Activated T-helper 17 cell treated with anti-CD3 and anti-CD28 coated beads, Interleukin-2, amount 50 U/mL, for 72 hours (primary cell): ENCODE measurements at regions not wholly inside any gene's neighbourhood (a gene's known extent, or its start where the extent isn't known, plus 50 kb on each side); places are given as distances from the start of the nearest gene placed in this dataset.
"Not testable (repeated sequence)": the region's sequence is repeated elsewhere in the genome, so short reads cannot be mapped to it uniquely, and the experiment has no call there.

Experiments used
- ATAC-seq: fragments of 150-1000 bp; cut with Tn5 transposase; replicated peaks from 2 replicates; pipeline ENCODE4 v1.10.0; 2021; ENCODE audit warnings: mild to moderate bottlenecking, moderate library complexity
- H3K27ac Mint-ChIP-seq: one replicate; pipeline ENCODE4 v1.8.0; 2022; ENCODE audit warnings: mixed read lengths
- H3K27me3 Mint-ChIP-seq: one replicate; pipeline ENCODE4 v1.8.0; 2022; ENCODE audit warnings: mixed read lengths
- H3K36me3 Mint-ChIP-seq: one replicate; pipeline ENCODE4 v1.8.0; 2022; ENCODE audit warnings: low read depth, mild to moderate bottlenecking, mixed read lengths
- H3K4me1 Mint-ChIP-seq: one replicate; pipeline ENCODE4 v1.8.0; 2022; ENCODE audit warnings: mixed read lengths
- H3K4me3 Mint-ChIP-seq: one replicate; pipeline ENCODE4 v1.8.0; 2022; ENCODE audit warnings: mild to moderate bottlenecking, mixed read lengths
- H3K9me3 Mint-ChIP-seq: one replicate; pipeline ENCODE4 v1.8.0; 2022; ENCODE audit warnings: mixed read lengths

- Mint-ChIP-seq H3K27ac (no peak overlapping the region), H3K27me3 (peaks cover 14% of the 10 kb centered on the region), H3K4me3 (no peak overlapping the region), H3K4me1 (no peaks in the 10 kb centered on the region), H3K9me3 (no peaks in the 10 kb centered on the region), H3K36me3 (no peaks in the 10 kb centered on the region)
- ATAC-seq: no peak
Measured at GRCh38 chr21:26282058-26282457, 111.5 kb upstream of the APP start.

- peaks cover 14% of the 10 kb centered on the region for H3K27me3 Mint-ChIP-seq
- H3K27ac Mint-ChIP-seq: no peak overlapping the region
- H3K4me1 Mint-ChIP-seq: no peaks in the 10 kb centered on the region
- no peak for ATAC-seq
- no peaks in the 10 kb centered on the region for H3K36me3 Mint-ChIP-seq
- H3K4me3 Mint-ChIP-seq: no peak overlapping the region
- no peaks in the 10 kb centered on the region for H3K9me3 Mint-ChIP-seq
Measured at GRCh38 chr21:26281506-26281905, 110.9 kb upstream of the APP start.

GRCh38 chr21:26280775-26281174 lies 110.2 kb upstream of the APP start:
- H3K4me3 Mint-ChIP-seq: no peak overlapping the region

GRCh38 chr21:26280148-26280547 lies 109.6 kb upstream of the APP start:
- H3K27ac Mint-ChIP-seq: no peak overlapping the region
- no peaks in the 10 kb centered on the region for H3K4me1 Mint-ChIP-seq
- H3K36me3 Mint-ChIP-seq: no peaks in the 10 kb centered on the region
- no peaks in the 10 kb centered on the region for H3K9me3 Mint-ChIP-seq
- no peak for ATAC-seq
- H3K4me3 Mint-ChIP-seq: no peak overlapping the region
- peaks cover 14% of the 10 kb centered on the region for H3K27me3 Mint-ChIP-seq

More at GRCh38 chr21:26280775-26281174, 110.2 kb upstream of the APP start:
- Mint-ChIP-seq H3K27ac (no peak overlapping the region), H3K9me3 (no peaks in the 10 kb centered on the region), H3K4me1 (no peaks in the 10 kb centered on the region), H3K36me3 (no peaks in the 10 kb centered on the region), H3K27me3 (peaks cover 14% of the 10 kb centered on the region)
- ATAC-seq: no peak

GRCh38 chr21:26275801-26276200 lies 105.2 kb upstream of the APP start:
- ATAC-seq: no peak
- Mint-ChIP-seq H3K4me1 (no peaks in the 10 kb centered on the region), H3K27ac (no peak overlapping the region), H3K9me3 (peaks cover 28% of the 10 kb centered on the region), H3K27me3 (peaks cover 12% of the 10 kb centered on the region), H3K4me3 (no peak overlapping the region), H3K36me3 (no peaks in the 10 kb centered on the region)

GRCh38 chr21:26273686-26274313 lies 103.2 kb upstream of the APP start:
- peaks cover 16% of the 10 kb centered on the region for H3K27me3 Mint-ChIP-seq
- no peaks in the 10 kb centered on the region for H3K36me3 Mint-ChIP-seq
- H3K4me3 Mint-ChIP-seq: no peak overlapping the region
- H3K9me3 Mint-ChIP-seq: peaks cover 29% of the 10 kb centered on the region
- ATAC-seq: no peak
- no peak overlapping the region for H3K27ac Mint-ChIP-seq
- H3K4me1 Mint-ChIP-seq: no peaks in the 10 kb centered on the region

GRCh38 chr21:26267389-26267788 lies 96.8 kb upstream of the APP start:
- peaks cover 19% of the 10 kb centered on the region for H3K27me3 Mint-ChIP-seq
- no peak for ATAC-seq
- no peak overlapping the region for H3K4me3 Mint-ChIP-seq
- no peaks in the 10 kb centered on the region for H3K36me3 Mint-ChIP-seq
- peaks cover 9% of the 10 kb centered on the region for H3K9me3 Mint-ChIP-seq
- no peaks in the 10 kb centered on the region for H3K4me1 Mint-ChIP-seq
- no peak overlapping the region for H3K27ac Mint-ChIP-seq

GRCh38 chr21:26246073-26246472 lies 75.5 kb upstream of the APP start:
- Mint-ChIP-seq H3K27me3 (peaks cover 18% of the 10 kb centered on the region), H3K27ac (no peak overlapping the region), H3K4me1 (no peaks in the 10 kb centered on the region), H3K36me3 (no peaks in the 10 kb centered on the region), H3K4me3 (no peak overlapping the region), H3K9me3 (no peaks in the 10 kb centered on the region)
- ATAC-seq: no peak

- Mint-ChIP-seq H3K4me3 (no peak overlapping the region), H3K36me3 (no peaks in the 10 kb centered on the region), H3K4me1 (no peaks in the 10 kb centered on the region), H3K9me3 (no peaks in the 10 kb centered on the region), H3K27ac (no peak overlapping the region), H3K27me3 (peaks cover 17% of the 10 kb centered on the region)
- ATAC-seq: no peak
Measured at GRCh38 chr21:26245428-26245827, 74.9 kb upstream of the APP start.

- Mint-ChIP-seq H3K27ac (no peak overlapping the region), H3K4me3 (no peak overlapping the region), H3K27me3 (no peaks in the 10 kb centered on the region), H3K4me1 (no peaks in the 10 kb centered on the region), H3K36me3 (no peaks in the 10 kb centered on the region), H3K9me3 (no peaks in the 10 kb centered on the region)
- no peak for ATAC-seq
Measured at GRCh38 chr21:26238646-26239045, 68.1 kb upstream of the APP start.

- Mint-ChIP-seq H3K27ac (no peak overlapping the region), H3K4me3 (no peak overlapping the region), H3K9me3 (no peaks in the 10 kb centered on the region), H3K27me3 (peaks cover 4% of the 10 kb centered on the region), H3K4me1 (no peaks in the 10 kb centered on the region), H3K36me3 (no peaks in the 10 kb centered on the region)
- no peak for ATAC-seq
Measured at GRCh38 chr21:26236281-26236680, 65.7 kb upstream of the APP start.

GRCh38 chr21:26233297-26233696 lies 62.7 kb upstream of the APP start:
- not testable (repeated sequence) for H3K27ac Mint-ChIP-seq, ATAC-seq, H3K4me3 Mint-ChIP-seq, H3K36me3 Mint-ChIP-seq, H3K9me3 Mint-ChIP-seq, H3K27me3 Mint-ChIP-seq, H3K4me1 Mint-ChIP-seq

- H3K36me3 Mint-ChIP-seq, ATAC-seq, H3K4me1 Mint-ChIP-seq, H3K27ac Mint-ChIP-seq, H3K9me3 Mint-ChIP-seq, H3K4me3 Mint-ChIP-seq, H3K27me3 Mint-ChIP-seq: not testable (repeated sequence)
Measured at GRCh38 chr21:26232491-26232890, 61.9 kb upstream of the APP start.

- no peak for ATAC-seq
- Mint-ChIP-seq H3K27me3 (no peaks in the 10 kb centered on the region), H3K27ac (no peak overlapping the region), H3K36me3 (no peaks in the 10 kb centered on the region), H3K4me3 (no peak overlapping the region), H3K9me3 (no peaks in the 10 kb centered on the region), H3K4me1 (no peaks in the 10 kb centered on the region)
Measured at GRCh38 chr21:26227130-26227529, 56.6 kb upstream of the APP start.

- no peak for ATAC-seq
- Mint-ChIP-seq H3K27ac (no peak overlapping the region), H3K36me3 (no peaks in the 10 kb centered on the region), H3K4me3 (no peak overlapping the region), H3K27me3 (no peaks in the 10 kb centered on the region), H3K4me1 (no peaks in the 10 kb centered on the region), H3K9me3 (no peaks in the 10 kb centered on the region)
Measured at GRCh38 chr21:26226724-26227123, 56.2 kb upstream of the APP start.

- Mint-ChIP-seq H3K4me1 (no peaks in the 10 kb centered on the region), H3K9me3 (no peaks in the 10 kb centered on the region), H3K27me3 (peaks cover 4% of the 10 kb centered on the region), H3K4me3 (no peak overlapping the region), H3K36me3 (no peaks in the 10 kb centered on the region), H3K27ac (no peak overlapping the region)
- ATAC-seq: no peak
Measured at GRCh38 chr21:26225046-26225445, 54.5 kb upstream of the APP start.
